Hematopoietic multipotent progenitor cell treated with erythropoietin and hydrocortisone succinate and interleukin-3 and kit ligand, for 4 days (in vitro differentiated cells): ENCODE measurements at regions not wholly inside any gene's neighbourhood (a gene's known extent, or its start where the extent isn't known, plus 50 kb on each side); places are given as distances from the start of the nearest gene placed in this dataset.

Experiments used
- DNase-seq: peaks from one replicate; pipeline ENCODE4 v3.0.0-alpha.2; 2015

DNA sequence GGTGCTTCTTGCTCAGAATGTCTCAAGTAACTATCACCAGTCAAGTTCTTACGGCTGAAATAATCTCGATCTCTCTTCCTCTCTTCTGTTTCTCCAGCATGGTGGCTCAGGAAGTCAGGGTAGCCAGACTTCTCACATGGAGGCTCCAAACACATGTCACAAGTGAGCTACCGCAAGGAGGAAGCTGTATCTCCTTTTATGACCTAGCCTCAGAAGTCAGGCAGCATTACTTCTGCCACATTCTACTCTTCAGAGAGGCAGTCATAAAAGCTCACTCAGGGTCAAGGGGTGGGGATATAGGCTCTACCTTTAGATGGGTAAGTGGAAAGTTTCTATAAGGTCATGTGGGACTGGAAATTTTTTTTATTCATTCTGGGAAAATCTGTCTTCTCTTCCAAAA, 86.6 kb upstream of the NEO1 start:
- no peak for DNase-seq

DNA sequence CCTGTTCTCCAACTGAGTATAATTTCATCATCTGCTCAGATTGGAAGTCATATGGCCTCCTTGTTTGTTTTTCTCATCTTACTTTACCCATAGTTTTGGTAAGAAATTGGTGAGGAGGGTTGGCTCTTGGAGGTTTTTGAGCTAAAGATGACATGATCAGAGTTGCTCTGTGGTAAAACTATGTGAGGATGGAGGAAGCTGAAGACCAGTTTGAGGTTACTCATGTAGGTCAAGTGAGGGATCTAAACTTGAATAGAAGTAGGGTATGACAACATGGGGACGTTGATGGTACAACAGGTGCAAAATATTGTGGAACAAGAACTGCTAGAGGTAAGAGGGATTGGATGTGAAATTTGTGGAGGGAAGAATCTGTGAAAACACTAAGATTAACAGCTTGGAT, 87.7 kb upstream of the NEO1 start:
- no peak for DNase-seq

DNA sequence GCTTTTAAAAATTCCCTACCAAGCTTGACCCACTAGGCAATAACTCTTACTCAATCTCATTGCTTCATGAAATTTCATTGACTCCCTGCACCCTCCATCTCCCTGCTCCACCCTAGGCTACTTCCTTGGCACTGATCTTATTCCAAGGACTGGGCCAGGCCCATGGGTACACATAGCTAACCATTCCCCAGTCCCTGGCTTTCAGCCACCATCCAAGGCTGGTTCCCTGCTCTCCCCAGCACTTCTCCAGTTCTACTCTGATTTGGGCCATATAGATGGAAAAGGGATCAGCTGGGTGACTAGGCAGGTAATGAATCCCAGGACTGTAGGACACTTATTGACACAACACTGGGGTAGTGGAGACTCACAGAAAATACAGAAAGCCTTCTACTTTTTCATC, 88.1 kb upstream of the NEO1 start:
- DNase-seq = no peak

DNA sequence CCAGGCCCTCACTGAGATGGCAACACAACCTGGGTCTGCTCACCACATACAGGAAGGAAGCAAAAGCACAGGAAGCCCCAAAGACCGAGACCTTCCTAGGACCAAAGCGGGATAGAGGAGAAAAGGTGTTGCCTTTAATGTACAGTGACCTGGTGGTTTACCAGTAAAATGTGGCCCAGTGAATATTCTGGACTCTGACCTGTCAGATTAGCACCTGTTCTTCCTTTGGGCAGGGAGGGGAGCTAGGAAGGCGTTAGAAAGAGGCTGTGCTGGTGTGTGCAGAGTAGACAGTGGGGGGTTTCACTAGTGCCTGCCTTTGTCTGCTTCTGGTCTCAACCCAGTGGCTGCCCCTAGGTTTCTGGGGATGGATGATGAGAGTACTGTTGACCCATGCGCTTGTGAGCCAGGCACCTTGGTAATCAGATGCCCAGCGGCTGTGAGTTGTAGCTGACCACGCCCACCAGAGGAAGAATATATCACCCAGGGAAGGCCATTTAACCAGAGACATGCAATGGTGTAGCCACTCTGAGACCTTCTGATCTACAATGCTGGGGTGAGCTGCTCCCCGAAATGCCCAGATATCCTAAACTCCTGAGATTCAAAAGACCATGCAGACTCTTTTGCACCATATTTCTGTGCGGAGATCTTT, 90.1 kb upstream of the NEO1 start:
- DNase-seq = no peak

DNA sequence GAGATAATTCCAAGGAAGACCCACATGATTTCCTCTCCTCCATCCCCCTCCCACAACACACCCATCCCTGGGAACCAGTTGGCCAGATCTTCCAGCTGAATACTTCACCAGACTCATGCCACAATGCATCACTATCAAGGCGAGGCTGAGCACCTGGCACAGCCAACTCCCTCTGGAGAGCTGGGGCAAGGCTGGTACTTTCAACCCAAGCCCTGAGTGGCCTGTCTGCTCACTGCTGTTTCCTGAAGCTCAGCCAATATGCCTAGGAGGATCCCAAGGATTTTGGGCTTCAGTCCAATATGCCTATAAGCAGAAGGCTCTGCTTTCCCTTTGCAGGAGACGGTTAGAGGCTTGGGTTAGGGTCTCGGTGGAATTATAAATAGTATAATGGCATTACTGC, 90.9 kb upstream of the NEO1 start:
- DNase-seq = no peak

DNA sequence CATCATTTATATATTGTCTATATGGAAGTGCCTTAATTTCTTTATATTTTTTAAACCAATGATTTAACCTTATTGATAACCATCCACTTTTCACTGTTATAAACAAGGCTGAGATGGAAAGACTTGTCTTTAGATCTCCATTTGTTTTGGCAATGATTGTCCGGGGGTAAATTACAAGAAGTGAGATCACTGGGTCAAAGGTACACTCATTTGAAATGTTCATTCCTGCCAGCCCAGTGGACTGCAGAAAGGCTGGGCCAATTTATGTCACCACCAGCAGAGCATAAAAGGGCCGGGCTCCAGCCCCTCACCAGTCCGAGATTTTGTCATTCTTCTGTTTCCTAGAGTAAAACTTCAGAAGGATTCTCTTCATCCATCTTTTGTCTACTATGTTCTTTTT, 93.6 kb upstream of the NEO1 start:
- no peak for DNase-seq

DNA sequence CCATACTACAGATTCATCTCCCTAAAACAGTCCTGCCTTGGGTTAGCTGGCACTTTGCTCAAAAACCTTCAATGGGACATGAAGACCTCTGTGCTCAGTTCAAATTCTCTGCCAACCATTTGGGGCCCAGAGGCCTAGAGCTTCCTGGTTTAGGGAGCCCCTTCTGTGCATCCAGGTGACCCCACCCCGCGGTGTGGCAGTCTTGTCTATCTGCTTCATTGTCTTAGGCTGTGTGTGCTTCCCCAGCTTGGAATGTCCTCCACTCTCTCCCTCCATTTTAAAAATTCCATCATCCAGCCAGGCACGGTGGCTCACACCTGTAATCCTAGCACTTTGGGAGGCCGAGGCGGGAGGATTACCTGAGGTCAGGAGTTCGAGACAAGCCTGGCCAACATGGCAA, 99.0 kb upstream of the NEO1 start:
- no peak for DNase-seq

DNA sequence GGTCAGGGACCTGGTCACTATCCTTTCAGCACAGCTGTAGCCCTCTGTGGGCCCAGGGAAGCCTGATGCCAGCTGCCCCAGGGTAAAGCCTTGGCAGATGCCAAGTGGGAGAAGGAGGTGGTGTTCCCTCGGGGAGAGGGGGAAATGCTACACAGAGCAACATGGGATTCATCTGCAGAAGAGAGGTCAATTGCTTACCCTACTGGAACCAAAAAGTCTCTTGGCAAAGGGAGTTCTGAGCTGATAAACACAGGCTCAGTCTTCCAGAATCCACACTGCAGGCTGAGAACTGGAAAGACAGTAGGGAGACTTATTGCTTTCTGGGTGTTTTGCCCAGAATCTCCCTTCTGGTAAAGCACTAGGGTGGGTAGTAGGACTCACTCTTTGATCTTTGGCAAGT, 100.1 kb upstream of the NEO1 start:
- no peak for DNase-seq

DNA sequence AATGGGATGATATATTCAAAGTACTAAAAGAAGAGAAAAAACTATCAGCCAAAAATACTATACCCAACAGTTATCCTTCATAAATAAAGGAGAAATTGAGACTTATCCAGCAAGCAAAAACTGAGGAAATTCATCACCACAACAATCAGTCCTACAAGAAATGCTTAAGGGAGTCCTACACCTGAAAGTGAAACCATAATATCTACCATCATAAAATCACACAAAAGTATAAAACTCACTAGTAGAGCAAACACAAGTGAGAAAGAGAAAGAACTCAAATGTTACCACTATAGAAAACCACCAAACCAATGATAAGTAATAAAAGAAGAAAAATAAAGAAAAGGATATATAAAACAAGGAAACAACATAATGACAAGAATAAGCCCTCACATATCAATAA, 103.6 kb upstream of the NEO1 start:
- no peak for DNase-seq

DNA sequence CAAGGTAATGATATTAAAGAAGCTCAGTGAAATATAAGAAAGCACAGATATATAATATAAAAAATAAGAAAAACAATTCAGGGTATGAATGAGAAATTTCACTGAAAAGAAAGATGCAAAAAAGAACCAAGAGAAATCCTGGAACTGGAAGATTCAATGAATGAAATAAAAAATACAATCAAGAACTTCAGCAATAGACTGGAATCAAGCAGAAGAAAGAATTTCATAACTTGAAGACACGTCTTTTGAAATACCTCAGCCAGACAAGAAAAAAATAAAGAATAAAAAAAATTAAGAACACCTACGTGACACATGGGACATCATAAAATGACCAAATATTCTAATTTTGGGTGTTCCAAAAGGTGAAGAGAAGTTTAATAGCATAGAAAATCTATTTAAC, 104.6 kb upstream of the NEO1 start:
- DNase-seq = no peak

DNA sequence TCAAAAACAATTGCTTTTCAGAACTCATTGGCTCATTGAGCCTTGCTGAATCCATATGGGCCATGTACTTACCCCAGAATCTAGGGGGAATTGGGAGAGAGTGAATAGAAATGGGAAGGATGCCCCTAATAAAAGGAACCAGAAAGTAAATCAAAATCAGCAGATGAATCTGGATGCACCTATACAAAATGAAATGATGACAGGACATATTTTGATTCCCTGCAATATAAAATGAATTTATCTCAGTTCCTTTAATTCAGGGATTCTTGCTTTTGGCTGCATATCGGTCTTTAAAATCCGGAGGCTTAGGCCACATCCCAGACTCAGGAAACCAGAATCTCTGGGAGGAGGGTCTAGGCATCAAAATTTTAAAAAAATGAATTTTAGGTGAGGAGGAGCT, 107.7 kb upstream of the NEO1 start:
- DNase-seq = no peak

DNA sequence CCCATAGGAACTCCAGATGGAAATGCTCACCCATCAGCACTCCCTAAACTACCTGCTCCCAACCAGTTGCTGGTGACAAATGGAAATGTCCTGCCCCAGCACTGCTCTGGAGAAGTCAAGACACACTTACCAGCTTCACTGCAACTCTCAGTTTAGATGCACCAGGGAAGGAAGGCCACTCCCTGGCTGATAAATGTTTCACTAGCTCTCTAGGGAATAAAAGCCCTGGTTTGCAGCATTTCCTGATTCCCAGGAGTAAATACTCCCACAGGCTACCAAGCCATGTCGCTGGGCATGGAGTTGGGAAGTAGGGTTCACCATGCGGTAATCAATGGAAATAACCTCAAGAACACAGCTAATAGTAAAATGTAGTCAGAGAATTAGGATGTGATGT, 112.0 kb upstream of the NEO1 start:
- no peak for DNase-seq

DNA sequence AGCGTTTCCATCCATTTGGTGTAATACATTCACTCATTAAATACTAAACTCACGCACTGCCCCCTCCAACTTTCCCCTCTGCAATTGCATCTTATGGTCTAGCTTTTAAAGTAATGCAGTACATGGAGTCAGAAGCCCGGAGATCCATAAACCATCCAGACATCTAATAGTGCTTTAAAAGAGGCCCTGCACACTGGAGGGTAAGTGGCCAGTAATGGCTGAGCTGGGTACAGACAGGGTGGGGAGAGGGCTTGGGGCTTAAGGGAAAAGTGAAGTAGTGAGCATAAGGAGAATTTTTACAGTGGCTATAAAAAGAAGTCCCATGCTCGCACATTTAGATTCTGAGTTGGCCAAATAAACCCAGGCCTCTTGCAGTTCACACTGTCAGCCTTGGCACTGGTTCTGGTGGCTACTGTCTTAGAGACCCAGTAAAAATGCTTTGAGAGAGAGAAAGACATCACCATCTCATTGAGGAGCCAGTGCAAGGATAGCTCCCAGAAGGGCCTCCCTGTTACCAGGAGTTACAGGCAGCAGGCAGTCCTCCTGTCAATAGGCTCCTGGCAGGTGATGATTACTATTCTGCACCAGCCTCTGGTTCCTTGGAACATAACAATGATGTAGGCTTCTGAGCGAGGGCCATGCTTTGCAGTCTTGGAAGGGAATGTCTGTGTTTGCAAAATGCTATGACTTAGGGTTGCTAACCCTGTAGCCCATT, 112.6 kb upstream of the NEO1 start:
- DNase-seq = no peak

DNA sequence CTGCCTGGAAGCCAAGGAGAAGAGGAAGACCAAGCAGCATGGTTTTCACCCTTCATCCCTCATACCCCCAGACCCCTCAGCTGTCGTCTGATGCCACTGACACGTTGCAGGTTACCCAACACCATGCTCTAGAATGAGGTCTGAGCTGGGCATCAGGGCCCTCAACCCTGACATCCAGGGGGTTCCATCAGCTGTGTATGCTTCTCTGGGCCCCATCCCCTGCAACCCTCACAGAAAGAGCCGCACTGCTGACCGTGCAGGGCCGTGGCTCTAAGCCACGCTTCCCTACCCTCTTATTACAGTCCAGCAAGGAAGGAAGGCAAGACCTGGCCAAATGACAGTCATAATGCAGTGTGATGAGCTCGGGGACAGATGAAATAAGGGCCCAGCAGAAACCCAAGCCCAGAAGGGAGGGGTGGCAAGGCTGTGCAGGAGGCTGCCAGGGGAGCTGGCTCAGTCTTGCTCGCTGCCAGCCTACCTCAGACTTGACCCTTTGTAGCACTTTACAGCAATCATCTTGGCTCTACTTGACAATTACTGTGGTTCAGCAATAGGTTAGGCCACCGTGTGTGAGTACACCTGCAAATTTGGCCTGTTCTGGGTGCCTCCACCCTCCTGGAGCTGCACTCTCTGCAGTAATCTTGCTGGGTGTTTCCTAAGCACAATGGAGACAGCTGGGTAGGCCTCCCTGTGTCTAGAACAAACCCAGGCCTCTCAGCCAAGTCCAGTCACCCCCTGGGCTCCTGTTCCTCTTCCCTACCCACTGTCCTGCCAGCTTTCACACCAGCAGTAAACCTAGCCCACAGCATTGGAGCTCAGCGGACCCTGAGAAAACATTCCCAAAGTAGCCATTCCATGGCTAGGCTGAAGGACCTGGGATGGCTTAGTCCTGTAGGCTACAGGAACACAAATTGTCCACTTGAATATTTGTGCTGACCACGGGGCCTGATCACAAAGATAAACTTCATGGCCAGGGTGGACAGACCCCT, 115.3 kb upstream of the NEO1 start:
- no peak for DNase-seq

DNA sequence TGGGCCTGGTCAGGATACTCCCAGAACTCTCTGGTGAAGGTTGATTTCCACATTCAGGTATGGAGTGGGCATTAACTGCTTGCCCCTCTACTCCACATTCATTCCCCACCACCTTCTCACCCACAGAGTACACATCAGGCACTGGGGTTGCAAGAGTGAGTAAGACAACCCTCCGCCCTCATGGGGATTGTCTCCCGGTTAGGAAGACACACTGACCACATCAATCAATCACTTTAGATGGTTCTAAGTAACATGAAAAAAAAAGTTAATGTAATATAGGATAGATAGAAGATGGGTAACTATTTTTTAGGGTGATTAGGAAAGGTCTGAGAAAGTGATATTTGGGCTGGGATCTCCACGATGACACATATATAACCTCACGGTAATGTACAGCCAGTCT, 116.0 kb upstream of the NEO1 start:
- DNase-seq = no peak

DNA sequence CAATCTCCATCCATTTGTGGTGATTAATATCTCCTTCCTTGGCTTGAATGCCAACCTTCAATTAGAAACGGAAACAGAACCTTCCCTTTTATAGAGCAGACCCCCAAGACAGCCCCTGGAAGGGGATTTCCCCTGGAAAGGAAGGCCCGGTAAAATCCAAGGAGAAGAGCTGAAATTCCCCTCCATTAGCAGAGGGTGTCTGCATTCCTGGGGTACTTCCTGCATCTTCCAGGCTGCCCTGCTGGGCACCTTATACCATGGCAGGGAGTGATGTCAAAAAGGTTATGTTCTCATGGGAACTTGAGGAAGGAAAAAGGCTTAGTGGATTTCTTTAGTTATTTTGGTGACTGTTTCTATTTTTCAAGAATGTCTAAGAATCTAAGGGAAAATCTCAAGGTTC, 116.7 kb upstream of the NEO1 start:
- no peak for DNase-seq

DNA sequence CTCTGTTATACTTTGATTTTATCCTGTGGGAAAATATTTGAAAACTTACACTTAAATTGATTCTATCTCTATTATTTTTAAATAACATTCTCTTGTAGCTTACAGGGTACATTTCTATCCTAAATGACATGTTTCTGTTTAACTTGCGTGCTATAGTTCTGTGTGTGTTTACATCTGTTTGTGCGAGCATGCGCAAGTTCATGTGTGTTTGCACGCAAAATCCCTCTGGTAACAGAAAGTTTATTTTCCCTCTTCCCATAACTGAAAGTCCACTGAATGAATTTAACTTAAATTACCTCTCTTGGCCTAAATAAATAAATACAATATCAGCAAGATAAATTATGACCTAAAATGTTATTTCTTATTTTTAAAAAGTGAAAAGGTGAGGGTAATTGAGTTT, 117.3 kb upstream of the NEO1 start:
- no peak for DNase-seq

DNA sequence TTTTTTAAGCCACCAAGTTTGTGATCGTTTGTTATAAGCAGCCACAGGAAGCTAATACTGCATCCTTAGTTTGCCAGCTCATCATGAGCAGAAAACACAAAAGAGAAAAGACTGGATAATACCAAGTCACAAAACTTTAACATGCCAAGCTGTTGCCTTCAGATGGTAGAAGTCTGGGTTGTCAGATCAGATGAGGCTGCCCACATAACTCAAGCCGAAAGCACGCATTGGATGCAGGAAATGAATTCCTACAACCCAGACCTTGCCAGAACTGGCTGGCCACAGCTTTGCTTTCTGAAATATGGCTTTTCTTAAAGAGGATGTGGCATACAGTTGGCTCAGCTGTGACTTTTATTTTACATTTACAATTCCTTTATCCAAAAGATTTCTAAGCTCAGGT, 118.3 kb upstream of the NEO1 start:
- no peak for DNase-seq

DNA sequence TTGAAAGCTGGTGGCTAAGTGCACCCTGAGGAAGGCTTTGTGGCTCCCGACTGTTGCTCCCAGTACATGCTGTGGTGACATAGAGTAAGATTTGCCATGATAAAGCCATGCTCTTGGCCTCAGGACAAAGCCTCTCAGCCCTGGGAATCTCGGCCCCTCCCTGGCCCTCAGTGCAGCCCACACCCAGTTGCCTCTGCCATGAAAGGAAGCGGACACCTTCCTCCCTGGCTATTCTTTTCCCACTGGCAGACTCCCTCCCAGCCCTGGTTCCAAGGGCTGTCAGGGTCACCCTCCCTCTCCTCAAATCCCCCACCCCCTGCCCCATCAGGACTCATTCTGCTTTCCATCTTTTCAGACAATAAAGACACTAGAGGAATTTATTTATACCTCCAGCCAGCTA, 119.8 kb upstream of the NEO1 start:
- DNase-seq = no peak

DNA sequence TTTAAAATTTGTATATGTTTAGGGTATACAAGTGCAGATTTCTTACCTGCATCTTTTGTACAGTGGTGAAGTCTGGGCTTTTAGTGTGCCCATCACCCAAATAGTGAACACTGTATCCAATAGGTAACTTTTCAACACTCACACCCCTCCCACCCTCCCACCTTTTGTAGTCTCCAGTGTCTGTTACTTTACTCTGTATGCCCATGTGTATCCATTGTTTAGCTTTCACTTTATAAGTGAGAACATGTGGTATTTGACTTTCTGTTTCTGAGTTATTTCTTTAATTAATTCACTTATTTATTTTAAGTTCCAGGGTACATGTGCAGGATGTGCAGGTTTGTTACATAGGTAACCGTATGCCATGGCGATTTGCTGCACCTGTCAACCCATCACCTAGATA, 124.8 kb upstream of the NEO1 start:
- DNase-seq = no peak

DNA sequence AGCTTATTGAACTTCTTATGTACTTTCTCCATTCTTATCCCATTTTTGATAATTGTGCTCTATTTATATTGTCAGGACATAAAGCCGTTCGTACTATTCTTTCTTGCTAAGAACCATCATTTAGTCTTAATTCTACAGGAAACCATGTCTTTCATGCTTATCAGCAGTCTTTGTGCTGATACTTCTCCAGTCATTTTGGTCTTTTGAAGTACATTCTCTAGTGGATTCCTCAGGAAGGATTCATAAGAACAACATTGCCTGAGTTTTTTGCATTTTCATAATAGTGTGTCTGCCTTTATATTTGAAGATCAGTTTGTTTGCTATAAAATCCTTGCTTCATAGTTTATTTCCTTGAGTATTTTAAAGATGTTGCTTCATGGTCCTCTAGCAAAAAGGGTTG, 126.6 kb upstream of the NEO1 start:
- no peak for DNase-seq

DNA sequence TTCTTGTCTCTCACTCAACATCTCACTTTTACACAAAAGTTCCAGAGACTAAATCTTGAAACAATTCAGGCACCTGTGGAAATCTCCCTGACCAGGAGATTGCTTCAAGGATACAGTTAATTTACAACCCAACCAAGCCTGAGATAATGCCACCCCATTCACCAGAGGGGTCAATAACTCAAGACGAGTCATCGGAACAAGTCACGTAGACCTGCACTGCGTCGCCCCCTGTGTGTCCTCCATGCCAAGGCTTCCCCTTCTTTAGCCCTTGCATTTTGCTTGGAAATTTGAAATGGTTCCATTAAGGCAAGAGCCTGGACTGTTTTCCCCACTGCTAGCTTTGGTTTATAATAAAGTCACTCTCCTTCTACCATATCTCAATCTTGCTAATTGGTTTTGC, 129.0 kb upstream of the NEO1 start:
- DNase-seq = peak; percentile 3

DNA sequence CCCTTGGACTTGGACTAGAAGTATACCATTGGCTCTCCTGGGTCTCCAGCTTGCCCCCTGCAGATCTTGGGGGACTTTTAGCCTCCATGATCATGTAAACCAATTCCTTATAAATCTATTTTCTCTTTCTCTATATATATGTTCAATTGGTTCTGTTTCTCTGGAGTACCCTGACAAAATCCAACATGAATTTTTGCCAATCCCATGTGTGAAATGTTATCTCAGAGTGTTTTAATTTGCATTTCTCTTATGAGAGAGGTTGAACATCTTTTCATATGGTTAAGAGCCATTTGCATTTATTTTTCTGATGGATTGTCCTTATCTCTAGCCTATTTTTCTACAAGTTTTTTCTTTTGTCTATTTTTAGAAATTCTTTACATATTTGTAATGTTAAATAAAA, 131.7 kb upstream of the NEO1 start:
- DNase-seq = no peak

DNA sequence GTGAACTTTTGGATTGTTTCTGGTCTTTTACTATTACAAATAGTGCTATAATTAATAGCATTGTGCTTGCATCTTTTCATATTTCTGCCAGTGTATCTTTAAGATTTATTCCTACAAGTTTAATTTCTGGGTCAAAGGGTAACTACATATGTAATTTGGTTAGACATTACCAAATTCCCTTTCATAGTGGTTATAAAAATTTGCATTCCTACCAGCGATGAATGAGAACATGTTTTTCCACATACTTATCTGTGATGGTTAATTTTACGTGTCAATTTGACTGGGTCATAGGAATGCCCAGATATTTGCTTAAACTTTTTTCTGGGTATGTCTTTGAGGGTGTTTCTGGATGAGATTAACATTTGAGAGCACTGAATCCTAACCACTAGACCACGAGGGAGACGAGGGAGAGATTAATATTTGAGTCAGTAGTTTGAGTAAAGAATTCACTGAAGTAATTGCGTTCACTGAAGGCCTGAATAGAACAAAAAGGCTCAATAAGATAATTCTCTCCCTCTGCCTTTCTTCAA, 132.3 kb upstream of the NEO1 start:
- no peak for DNase-seq
